HG03469 (cell line): ENCODE measurements at regions not wholly inside any gene's neighbourhood (a gene's known extent, or its start where the extent isn't known, plus 50 kb on each side); places are given as distances from the start of the nearest gene placed in this dataset.

Source experiments
- ATAC-seq: cut with Tn5 transposase; IDR thresholded peaks from one replicate; pipeline ENCODE4 v1.9.1; 2021; ENCODE audit warnings: mild to moderate bottlenecking, moderate library complexity, moderate number of reproducible peaks; ENCODE audit not compliant: unreplicated experiment

DNA sequence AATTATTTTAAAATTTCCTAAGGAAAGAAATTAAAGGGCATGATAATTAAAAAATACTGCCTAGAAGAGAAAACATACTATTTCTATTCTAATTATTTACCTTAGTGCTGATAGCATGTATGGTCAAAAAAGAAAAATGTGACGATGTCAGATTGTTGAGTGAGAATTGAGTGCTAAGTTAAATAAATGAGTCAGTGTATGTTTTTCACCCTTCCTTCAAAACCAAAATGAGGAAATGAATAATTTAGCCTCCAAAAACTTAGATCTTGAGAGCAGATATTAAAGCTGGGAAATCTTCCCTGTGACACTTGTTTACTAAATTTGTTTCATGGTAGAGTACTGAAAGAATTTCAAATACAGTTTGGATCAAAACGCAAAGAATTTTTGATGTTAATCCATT is 58.6 kb upstream of the NYAP2 start:
- no peak for ATAC-seq

DNA sequence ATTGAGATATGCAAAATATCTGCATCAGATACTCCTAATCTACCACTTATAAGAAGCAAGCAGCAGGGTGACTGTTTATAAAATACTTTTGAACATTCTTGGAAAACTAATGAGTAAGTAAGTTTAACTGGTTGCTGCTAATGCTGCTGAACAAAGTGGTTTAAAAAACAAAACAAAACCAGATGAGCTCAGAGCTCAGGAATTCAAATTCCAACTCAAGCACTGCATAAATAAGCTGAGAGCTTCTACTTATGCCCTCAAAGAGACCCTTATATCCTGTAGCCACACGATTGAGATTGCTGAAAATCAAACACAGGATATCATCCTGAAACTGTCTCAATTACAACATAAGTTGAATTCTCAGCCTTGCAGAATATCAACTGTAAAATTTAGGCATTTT is 62.3 kb upstream of the NYAP2 start:
- no peak for ATAC-seq

DNA sequence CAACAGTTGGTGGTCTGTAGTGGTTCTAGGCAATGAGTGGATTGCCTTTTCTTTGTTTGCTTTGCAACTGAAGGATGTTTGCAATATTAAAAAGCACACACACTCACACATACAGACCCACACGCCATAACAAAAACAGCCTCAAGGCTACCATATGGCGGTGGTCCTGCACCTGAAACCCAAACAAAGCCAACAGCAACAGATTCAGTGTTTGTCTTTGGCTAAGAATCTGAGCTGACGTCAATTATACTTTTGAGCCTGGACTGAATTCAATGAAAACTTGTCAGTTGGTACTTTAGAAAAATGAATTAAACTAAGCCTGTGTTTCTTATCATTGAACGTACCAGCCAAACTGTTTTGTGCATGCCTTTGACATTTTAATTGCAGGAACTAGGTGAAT is 65.0 kb upstream of the NYAP2 start:
- no peak for ATAC-seq

DNA sequence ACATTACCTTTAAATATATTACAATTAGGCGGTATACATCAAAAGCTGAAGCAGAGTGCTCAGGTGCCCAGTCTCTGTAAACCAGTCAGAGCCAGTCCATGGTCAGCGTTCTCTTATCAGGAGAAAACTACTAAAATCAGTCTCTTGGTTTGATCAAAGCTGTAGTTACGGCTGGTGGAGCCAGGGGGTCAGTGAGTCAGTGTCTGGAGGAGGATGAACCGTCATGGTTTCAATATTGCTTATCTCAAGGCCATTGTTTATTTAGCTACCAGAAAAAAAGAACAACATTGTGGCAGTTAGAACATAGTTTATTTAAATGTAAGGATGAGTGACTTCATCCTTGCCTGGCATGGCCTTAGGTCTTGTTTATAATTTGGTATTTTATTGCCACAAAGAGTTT is 71.3 kb upstream of the NYAP2 start:
- no peak for ATAC-seq

DNA sequence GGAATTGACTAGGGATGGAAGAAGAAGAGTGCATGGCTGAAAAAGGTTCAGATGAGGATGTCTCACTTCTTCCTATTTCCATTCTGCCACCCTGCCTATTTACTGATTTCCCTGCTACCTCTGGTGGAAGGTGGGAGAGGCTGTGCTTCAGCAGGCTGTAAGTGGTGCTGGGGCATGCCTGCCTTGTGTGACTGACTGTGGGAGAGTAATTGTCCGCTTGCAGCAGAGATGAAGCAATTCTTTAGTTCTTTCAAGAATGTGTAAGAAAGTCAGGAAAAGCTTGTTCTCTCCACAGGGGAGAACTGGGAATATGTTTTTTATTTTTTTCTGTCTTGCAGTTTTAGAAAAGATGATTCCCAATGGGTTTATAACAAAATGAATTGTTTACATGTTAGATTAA is 72.5 kb upstream of the NYAP2 start:
- no peak for ATAC-seq

DNA sequence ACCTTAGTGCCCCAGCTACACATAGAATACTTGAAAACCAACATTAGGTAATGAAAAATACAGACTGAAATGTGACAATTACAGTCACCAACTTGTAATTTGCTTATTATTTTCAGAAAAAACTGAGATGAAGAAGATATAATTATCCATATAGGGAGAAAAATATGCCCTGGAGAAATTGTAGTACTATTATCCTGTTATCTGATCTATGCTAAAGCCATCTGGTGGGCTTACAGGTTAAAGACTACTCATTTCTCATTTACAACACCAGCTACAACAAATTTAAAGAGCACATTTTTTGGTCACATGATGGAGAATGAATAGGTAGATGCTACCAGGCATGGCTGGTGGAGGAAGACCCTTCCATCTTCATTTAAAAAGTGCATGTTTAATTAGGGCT is 79.6 kb upstream of the NYAP2 start:
- ATAC-seq, result no peak

DNA sequence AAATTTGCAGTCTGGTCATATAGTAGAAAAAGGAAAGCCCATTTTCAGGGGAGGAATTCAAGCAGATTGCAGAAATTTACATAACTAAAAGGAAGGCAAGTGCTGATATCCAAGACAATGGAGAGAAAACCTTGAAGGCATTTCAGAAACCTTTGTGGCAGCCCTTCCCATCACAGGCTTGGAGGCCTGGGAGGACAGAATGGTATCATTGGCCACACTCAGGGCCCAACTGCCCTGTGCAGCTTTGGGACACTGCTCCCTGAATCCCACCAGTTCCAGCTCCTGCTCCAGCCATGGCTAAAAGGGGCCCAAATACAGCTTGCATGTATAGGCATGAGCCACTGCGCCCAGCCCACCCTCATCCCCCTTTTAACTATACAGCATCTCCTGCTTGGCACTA is 81.1 kb upstream of the NYAP2 start:
- no peak for ATAC-seq

DNA sequence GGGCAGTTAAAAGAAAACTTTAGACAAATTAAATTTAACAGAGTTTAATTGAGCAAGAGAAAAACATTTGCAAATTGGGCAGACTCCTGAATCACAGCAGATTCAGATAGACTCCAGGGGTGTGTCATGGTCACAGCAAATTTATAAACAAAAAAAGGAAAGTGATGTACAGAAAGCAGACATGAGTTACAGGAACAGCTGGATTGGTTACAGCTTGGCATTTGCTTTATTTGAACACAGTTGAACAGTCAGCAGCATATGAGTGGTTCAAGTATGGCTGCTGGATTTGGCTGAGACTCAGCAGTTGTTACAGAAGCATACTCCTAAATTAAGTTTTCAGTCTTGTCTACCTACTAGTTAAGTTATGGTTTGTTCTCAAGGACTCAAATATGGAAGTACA is 82.3 kb upstream of the NYAP2 start:
- no peak for ATAC-seq

DNA sequence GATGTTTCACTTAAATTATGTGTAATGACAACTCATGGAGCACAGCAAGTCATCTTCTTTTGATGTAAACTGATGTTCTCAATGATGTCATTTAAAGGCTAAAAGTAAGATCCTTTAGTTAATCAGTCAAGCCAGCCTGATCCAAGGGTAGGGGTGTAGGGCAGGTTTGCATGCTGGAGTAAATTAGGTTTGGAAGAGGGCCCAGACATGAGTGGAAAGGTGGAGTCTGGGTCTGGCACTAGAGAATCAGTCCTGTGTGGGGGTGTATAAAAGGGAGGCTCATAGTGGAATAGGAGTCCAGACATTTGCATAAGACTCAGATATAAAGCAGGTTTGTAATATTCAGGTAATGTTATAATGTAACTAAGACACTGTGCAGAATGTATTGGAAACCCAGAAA is 88.8 kb upstream of the NYAP2 start:
- no peak for ATAC-seq

DNA sequence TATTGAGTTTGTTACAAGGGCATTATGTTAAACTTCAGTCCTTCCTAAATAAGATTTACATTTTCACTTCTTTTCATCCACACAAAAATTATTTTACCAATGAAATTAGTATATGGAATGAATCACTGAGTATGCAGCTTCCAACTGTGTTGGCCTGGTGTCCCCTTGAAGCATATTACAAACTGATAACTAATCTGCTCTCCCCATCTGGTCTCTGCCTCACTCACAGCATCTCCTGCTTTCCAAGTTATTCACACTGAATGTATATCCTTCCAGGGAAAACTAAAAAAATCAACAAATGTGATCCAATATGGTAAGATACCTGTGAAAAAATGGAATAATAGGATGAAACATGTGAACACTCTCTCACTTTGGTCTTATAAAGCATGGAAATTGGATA is 90.0 kb upstream of the NYAP2 start:
- no peak for ATAC-seq

DNA sequence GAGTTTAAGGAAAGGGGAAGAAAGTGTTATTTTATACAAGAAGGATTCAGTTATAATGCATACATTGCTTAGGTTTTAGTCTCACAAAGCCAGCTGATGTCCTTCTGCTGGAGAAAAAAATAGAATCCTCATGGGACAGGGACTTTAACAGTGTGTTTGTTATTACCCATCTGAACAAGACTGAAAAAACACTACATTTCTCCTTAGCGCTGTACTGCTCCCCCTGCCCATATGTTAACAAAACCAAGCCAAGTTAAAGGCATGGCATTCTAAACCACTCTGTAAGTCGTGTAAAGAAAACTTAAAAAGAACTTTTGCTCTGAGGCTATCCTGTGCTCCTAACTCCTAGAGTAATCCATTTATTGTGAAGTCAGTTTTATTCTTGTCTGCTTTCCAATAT is 102.6 kb upstream of the NYAP2 start:
- no peak for ATAC-seq

DNA sequence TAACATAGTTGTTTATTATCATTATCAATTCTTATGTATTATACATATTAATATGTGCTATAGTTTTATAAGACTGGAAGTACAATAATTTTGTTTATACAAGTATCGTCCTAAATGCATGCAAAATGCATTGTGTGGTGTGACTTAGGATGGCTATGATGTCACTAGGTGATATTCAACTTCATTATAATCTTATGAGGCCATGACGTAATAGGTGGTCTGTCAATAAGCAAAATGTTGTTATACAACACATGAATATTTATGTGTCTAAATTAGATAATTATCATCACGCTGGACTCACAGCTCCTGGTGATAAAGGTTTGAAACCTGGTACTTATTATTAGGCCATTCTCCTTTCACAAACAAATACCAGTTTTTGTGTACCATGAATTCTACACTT is 104.4 kb upstream of the NYAP2 start:
- no peak for ATAC-seq

DNA sequence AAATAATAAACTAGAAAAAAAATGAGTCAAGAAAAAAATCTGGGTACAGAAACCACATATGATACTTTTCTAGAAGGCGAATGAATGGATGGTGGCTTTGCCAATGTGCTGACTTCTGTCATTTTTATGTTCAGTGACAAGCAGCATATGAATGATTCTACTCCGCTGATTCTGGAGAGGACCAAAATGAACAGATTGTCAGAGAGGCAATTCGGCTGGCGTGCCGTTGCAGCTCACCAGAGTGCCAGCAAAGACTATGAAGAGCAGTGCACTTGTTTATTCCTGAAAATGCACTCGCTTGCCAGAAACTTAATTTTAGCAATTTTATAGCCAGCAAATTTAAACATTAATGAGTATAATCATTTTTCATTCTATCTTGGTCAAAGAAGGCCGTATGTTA is 105.9 kb upstream of the NYAP2 start:
- ATAC-seq, result no peak

DNA sequence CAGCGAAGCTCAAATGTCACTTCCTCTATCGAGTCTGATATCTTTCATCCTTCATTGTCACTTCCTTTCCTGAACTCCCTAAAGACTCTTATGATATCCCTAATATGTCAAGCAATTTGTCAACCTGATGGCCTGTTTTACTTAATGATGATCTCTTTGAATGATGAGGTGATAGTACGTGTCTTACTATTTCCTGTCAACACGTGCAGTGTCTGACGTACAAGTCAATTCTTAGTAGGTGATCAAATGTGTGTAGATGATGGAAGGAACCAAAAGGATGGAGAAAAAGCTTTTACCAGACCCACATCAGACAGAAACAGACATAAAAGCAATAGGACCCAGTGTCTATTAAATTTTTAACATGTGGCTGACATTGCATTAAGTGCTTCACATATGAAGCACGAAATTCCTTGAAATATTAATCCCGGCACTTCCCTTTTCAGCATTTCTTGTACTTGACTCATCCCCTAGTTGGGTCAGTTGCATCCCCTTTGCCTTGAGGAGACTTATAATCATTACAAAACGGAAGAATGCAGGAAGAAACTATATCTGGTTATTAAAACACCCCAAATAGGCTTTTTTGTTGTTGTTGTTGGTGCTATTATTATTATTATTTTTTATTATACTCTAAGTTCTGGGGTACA is 108.6 kb upstream of the NYAP2 start:
- ATAC-seq, result no peak

DNA sequence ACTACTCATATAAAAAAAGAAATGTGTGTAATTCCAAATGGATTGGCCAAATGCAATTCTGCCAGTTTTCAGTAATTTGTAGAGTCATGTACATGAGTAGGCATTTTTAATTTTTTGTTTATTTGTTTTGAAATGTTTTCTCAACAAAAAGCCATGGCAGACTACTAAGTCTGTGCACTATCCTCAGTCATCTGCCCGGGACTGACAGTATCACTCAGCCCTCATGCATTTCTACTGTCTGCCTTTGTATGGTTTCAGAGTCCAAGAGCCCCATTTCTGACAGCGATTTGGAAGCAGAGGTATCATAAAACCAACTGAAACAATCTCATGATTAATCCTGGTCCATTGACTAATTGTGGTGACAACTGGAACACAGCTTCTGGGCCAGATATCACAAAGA is 109.9 kb upstream of the NYAP2 start:
- no peak for ATAC-seq

DNA sequence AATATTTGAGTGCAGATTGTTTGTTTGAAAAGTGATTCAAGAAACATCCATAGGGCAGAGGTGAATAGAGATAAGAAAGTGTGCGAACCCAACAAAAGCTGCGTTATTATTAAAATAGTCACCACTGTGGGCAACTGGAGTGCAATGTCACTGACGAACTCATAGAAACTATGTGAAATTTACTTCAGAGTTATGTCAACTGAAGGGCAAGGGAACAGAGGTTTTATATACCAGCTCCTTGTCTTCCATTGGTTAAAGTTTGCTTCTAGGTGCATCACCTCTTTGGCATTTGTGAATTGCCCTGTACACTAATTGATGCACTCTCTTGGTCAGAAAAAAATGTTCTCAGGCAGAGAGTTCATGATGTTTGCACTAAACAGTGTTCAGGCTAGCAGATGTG is 110.5 kb upstream of the NYAP2 start:
- ATAC-seq, result no peak

DNA sequence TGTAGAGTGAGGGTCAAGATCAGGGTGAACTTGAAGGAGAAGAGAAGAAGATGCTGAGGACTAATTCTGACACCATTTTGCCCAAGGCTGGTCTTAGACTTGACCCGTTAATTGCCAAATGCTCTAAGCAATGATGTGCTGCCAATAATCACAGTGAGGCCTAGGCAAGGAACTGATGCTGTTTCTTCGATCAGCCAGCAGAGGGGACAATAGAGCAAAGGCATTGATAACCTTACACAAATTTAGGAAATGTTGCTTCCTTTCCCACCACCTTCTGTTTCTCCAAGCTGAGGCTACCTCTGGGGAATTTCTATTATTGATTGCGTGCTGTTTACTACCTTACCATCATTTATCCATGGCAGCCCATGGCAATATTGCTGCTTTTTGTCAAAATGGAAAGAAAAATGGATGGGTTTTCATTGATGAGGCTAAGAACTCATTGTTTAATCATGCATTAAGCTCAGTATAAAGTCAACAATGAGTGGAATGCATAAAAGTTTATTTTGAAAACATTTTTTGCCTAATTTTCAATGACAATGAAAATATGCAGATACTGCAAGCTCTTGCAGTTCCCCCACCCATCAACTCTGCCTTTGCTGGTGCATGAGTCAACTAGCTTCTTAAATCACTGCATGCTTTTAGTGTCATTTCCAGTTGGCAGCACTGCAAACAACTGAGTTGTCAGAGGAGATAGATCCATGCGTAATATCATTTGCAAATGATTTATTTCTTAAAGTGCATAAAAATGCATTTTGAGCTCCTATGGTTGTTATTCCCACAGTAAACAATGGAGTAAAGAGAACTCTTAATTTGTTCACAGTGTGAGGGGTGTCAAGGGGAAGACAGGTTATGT is 116.4 kb upstream of the NYAP2 start:
- ATAC-seq, result peak; percentile 89

DNA sequence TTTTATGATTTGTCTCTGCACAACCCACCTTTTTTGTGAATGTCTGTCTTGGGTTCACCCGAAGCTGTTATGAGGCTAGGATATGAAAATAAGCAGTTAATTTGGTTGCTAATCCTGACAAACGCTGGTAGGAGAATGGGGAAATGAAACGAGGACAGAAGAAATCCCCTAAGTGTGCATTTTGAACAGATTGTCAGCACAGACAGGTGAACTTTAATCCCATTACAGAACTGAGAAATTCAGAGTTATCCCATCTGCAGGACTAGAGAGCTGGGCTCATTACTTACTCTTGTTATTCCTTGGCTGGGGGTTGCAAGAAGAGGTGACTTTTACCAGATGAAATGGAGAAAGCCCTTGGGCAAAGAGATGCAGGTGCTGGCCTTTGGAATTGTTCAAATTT is 123.3 kb upstream of the NYAP2 start:
- peak; percentile 83 for ATAC-seq

DNA sequence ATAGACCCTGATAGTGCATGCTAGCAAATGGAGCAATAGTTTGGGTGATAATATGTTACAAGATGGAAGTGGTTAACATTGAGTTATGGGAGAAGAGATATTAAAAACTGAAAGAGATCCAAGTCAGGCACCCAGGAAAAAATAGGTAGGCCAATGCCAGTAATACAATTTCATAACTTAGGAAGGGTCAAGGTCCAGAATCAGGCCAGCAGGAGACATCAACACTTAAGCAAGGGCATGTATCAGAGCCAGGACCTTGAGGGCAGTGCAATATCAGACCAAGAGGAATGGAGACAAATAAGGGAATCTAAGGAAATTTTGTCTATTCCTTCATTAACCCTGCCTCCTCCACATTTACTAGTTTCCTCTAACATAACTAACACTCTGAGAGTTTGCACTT is 124.1 kb upstream of the NYAP2 start:
- ATAC-seq, result no peak

DNA sequence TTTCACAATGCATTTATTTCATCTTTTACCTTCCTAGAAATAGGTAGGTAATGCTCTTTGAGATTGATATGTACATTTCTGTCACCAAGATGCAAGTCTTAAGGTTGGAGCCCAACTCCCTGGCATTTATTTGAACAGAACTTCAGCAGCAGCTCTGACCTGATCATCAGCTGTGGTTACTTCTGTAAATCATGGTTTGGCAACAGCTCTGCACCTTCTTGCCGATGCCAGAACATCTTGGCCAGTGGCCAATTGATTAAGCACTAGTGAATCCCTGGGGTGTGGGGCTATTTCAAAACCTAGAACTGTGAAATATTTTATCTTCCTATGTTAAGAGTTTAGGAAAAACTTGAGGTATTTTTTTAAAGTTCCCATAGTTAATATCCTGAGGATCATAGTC is 124.8 kb upstream of the NYAP2 start:
- ATAC-seq, result peak; percentile 23

DNA sequence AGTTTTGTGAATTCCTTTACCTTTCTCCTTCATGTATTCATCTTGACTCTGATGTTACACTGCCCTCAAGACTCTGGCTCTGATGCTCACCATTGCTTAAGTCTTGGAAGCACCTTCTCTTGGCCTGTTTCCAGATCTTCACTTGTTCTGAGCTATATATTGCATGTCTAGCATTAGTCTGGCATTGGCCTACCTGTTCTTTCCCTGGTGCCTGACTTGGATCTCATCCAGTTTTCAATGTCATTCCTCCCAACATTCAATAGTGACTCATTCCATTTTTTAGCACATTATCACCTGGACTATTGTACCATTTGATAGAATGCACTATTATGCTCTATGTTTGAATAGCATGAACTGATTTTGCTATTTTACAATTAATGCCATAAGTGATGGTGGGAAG is 127.3 kb upstream of the NYAP2 start:
- ATAC-seq, result no peak

DNA sequence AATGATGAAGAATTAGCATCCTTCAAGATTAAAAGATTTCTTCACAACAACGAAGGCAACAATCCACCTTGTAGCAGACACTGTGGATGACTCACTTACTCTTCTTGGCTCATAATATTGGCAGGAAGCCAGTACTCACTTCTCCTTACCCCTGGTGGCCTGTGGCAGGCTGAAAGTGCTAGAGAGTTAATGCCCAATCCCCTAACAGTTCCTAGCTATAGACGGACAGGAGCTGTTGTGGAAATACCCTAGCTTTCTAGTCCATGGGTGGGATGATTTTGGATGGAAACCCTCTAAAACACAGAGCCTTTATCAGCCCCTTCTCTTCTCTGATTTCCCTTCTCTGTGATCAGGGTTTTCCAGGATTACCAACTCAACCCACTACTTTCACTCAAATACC is 128.6 kb upstream of the NYAP2 start:
- ATAC-seq, result peak; percentile 100

DNA sequence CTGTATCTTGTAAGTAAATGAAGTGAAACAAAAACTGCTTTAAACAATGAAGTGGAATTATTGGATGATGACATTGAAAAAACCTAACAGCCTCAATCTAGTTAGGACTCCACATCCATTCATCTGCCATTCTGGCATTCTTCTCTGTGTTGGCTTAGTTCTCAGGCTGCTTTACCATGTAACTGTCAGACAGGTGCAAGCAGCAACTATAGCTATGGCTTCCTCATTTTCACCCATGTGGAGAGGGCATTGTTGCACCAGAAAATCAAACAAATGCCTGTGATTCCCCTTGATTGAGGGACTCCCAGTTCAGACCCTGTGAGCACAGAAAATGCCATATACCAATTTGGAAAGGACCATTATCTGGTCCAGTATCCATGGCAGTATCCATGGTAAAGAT is 129.5 kb upstream of the NYAP2 start:
- no peak for ATAC-seq
